HUES6 (cell line): ENCODE measurements at regions not wholly inside any gene's neighbourhood (a gene's known extent, or its start where the extent isn't known, plus 50 kb on each side); places are given as distances from the start of the nearest gene placed in this dataset.

ENCODE experiments used
- H3K27ac ChIP-seq: 2 replicates; pipeline ENCODE4 v1.7.0; 2013; ENCODE audit warnings: low read depth, mild to moderate bottlenecking, low read length, inconsistent platforms
- H3K27me3 ChIP-seq: 2 replicates; pipeline ENCODE4 v1.6.1; 2013; ENCODE audit warnings: low read length; ENCODE audit not compliant: control insufficient read depth, insufficient read depth
- H3K36me3 ChIP-seq: 2 replicates; pipeline ENCODE4 v1.6.1; 2013; ENCODE audit warnings: low read length; ENCODE audit not compliant: control insufficient read depth, insufficient read depth
- H3K4me1 ChIP-seq: 2 replicates; pipeline ENCODE4 v1.6.1; 2013; ENCODE audit warnings: low read length; ENCODE audit not compliant: control insufficient read depth, insufficient read depth
- H3K4me3 ChIP-seq: 2 replicates; pipeline ENCODE4 v1.5.1; 2013; ENCODE audit warnings: low read depth, low read length
- H3K9ac ChIP-seq: one replicate; pipeline ENCODE4 v1.6.1; 2013; ENCODE audit warnings: mild to moderate bottlenecking, low read length
- H3K9me3 ChIP-seq: 2 replicates; pipeline ENCODE4 v1.6.1; 2013; ENCODE audit warnings: low read depth, low read length; ENCODE audit not compliant: control insufficient read depth, insufficient read depth

DNA sequence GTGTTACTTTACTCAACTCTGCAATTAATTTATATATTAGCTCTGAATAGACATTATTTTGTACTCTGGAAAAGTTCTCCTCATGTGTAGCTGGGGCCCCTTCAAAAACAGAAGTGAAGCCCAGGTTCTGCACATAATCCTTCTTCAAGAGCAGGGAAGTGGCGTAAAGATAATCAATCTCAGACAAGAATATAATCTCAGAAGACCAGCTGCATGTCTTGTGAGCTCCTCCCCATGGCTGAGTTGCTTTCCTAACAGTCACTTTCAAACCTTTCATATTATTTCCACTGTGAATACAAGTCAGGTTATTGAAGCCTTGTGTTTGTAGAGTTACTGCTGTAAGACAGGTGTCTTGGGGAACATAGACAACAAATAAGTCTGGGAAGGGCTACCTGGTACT lies 691.9 kb downstream of the RFPL4B start:
- H3K9ac ChIP-seq = no peak overlapping the region
- no peaks in the 10 kb centered on the region for H3K27me3 ChIP-seq
- H3K4me3 ChIP-seq = no peak overlapping the region
- H3K4me1 ChIP-seq = no peaks in the 10 kb centered on the region
- H3K36me3 ChIP-seq = no peaks in the 10 kb centered on the region
- H3K27ac ChIP-seq = no peak overlapping the region
- H3K9me3 ChIP-seq = no peaks in the 10 kb centered on the region

DNA sequence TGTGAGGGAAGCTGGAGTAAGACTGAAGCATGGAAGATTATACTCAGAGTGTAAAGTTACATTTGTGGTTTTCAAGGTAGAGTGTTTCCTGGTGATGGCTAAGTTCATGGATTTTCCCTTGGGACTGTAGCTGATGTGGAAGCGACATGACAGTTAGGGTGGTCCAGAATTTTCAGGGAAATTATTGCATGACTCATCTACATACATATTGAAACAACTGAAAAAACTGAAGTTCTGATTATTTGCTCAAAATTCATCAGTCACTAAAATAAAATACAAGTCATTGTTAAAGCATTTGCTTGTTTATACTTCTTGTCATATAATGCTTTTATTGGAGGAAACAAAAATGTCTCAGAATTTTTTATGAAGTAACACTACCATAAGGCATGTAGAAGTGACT lies 700.0 kb downstream of the RFPL4B start:
- Histone ChIP-seq H3K27ac (no peak overlapping the region), H3K36me3 (no peaks in the 10 kb centered on the region), H3K4me3 (no peak overlapping the region), H3K4me1 (peaks cover 8% of the 10 kb centered on the region), H3K9ac (no peak overlapping the region), H3K9me3 (no peaks in the 10 kb centered on the region), H3K27me3 (no peaks in the 10 kb centered on the region)

DNA sequence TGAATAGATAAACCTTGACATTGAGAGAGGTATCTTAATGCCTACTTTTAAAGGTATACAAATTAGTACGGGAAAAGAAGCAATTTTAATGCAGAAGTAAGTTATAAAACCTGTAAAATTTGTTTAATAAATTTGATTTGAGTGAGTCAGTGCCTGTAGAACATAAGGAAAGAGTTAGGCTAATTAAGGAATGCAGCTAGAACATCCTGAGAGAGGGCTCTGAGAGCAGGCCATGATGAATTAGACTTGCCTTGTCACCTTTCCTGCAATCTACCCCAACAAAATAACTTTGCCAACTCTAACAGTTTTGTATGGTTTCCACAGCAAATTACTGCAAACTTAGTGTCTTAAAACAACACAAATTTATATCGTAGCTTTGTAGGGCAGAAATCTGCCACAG lies 700.8 kb downstream of the RFPL4B start:
- H3K4me3 ChIP-seq = no peak overlapping the region
- H3K27ac ChIP-seq = no peak overlapping the region

DNA sequence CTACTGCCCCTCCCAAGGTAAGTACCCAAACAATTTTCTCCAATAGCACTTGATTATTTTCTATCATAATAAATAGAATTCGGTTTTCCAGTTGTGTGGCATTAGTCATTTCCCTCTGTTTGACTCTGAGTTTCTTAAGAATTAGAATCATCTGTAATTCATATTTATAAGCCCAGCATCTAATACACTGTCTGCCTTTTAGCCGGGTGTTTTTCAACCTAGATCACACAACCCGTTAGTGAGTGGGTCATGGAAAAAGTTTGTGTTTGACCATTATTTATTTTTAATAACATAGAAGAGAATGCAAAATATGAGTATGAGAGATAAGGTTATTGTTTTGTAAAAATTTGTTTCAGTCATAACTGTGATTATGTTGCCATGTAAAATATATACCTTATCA lies 701.6 kb downstream of the RFPL4B start:
- peaks cover 8% of the 10 kb centered on the region for H3K4me1 ChIP-seq
- no peaks in the 10 kb centered on the region for H3K9me3 ChIP-seq
- no peak overlapping the region for H3K9ac ChIP-seq
- no peak overlapping the region for H3K4me3 ChIP-seq
- H3K27me3 ChIP-seq = no peaks in the 10 kb centered on the region
- no peak overlapping the region for H3K27ac ChIP-seq
- H3K36me3 ChIP-seq = no peaks in the 10 kb centered on the region

More for the DNA sequence above, 700.8 kb downstream of the RFPL4B start:
- Histone ChIP-seq H3K27me3 (no peaks in the 10 kb centered on the region), H3K9ac (no peak overlapping the region), H3K9me3 (no peaks in the 10 kb centered on the region), H3K4me1 (peaks cover 8% of the 10 kb centered on the region), H3K36me3 (no peaks in the 10 kb centered on the region)

DNA sequence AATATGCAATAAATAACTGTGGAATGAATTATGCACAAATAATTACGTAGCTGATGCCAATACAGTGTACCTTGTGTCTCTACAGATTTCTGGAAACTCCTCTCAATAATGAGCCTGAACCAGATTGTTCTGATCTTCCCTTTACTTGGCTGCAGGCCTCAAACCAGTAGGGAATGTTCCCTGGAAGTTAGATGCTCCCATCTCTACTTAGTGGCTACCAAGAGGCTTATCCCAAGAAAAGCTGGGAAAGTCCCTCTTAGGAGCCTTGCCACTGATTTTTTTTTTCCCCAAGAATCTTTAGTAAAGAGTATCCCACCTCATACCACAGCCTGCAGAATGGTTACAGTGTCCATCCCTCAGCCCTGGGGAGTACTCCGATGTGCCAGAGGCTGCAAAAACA lies 702.1 kb downstream of the RFPL4B start:
- Histone ChIP-seq H3K36me3 (no peaks in the 10 kb centered on the region), H3K27ac (no peak overlapping the region), H3K9ac (no peak overlapping the region), H3K4me3 (no peak overlapping the region), H3K4me1 (peaks cover 8% of the 10 kb centered on the region), H3K9me3 (no peaks in the 10 kb centered on the region), H3K27me3 (no peaks in the 10 kb centered on the region)

DNA sequence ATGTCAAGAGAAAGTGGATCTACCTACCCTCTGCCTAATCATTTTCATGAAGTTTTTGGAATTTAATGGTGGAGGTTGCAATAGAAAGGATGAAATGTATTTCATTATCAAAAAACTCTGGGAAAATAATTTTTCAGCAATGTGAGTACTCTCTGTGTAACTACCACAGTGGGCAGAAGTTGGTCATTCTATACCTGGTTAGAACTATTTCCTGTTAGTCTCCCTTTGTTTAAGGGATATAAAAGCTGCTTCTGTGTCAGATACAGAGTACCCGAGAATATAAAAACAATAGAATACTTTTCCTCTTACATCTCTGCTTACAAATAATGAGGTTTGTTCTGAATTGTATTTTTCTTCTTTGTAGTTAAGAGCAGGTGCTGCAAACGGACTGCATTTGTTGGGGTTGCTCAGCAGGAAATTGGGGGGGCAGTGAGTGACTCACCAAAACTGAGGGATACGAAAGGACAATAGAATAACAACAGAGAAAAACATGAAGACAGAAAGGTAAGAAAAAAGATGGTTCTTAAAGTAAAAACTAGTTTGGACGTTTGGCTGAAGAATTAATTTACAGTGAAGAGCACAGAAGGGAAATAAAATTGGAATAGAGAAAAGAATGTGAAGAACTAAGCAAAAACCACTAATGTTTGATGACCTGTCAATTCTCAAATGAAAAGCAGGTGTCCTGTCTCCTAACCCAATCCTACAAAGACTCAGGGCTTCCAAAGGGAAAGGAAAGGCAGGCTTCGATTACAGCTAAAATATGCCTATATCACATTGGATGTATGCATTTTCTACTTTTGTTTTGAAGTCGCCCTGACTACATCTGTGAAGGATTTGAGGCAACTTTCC lies 703.1 kb downstream of the RFPL4B start:
- no peaks in the 10 kb centered on the region for H3K36me3 ChIP-seq
- no peak overlapping the region for H3K4me3 ChIP-seq
- H3K4me1 ChIP-seq = peaks cover 8% of the 10 kb centered on the region
- H3K9me3 ChIP-seq = no peaks in the 10 kb centered on the region
- no peak overlapping the region for H3K9ac ChIP-seq
- H3K27ac ChIP-seq = no peak overlapping the region
- no peaks in the 10 kb centered on the region for H3K27me3 ChIP-seq

DNA sequence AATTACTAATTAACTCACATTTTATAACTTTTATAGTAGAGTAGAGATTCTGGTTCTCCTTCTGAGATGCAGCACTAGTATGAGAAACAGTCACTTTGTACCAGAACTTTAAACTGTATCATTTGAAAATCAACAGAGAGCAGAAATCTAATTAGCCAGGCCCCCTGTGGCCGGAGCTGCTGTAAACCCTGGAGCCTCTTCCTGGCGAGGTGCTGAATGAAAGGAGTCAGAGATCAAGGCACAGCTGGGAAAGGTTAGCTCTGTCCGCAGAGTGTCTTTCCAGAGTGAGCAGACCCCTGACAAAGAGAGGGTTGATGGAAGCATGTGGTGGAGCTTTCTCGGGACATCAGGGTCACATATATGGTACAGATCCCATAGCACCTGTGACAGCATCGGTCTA lies 703.8 kb downstream of the RFPL4B start:
- H3K27ac ChIP-seq = no peak overlapping the region
- H3K36me3 ChIP-seq = no peaks in the 10 kb centered on the region
- no peak overlapping the region for H3K9ac ChIP-seq
- H3K27me3 ChIP-seq = no peaks in the 10 kb centered on the region
- peaks cover 8% of the 10 kb centered on the region for H3K4me1 ChIP-seq
- peaks cover 3% of the 10 kb centered on the region; the same call in 1 of the 2 replicates for H3K9me3 ChIP-seq
- H3K4me3 ChIP-seq = no peak overlapping the region

DNA sequence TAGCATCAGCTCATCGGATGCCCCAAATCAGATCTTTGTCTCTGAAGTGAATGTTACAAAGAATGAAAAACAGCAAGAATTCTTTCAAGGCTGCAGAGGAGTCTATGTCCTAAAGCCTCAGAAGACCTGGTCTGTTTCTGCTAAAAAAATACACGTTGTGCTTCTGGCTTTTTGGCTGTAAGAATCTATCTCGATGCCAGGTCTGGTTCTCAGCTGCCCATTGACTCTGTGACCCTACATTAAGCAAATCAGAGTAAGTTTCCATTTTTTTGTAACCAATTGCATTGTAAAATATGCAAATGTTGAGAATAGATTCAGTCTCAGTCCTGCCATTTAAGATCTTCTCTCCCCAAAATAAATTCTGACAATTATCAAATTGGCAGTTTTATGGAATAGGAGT lies 705.4 kb downstream of the RFPL4B start:
- Histone ChIP-seq H3K36me3 (no peaks in the 10 kb centered on the region), H3K9me3 (peaks cover 3% of the 10 kb centered on the region; the same call in 1 of the 2 replicates), H3K27me3 (no peaks in the 10 kb centered on the region), H3K4me1 (peaks cover 8% of the 10 kb centered on the region), H3K27ac (no peak overlapping the region), H3K4me3 (no peak overlapping the region), H3K9ac (no peak overlapping the region)

DNA sequence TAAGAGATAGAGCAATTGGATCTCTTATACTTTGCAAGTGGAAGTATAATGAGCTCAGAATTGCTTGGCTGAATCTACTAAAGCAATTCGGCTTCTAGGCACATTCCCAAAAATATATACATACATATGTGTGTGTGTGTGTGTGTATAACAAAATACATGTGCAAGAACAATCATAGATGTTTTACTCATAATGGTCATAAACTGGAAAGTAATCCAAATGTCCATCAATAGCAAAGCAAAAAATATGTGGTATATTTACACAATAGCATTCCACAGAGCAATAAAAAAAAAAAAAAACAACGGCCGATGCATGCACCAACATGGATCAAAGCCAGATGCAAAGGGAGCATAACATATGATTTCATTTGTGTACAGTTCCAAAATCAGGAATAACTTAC lies 707.9 kb downstream of the RFPL4B start:
- Histone ChIP-seq H3K36me3 (no peaks in the 10 kb centered on the region), H3K27ac (no peak overlapping the region), H3K4me1 (peaks cover 6% of the 10 kb centered on the region), H3K9ac (no peak overlapping the region), H3K4me3 (no peak overlapping the region), H3K9me3 (peaks cover 3% of the 10 kb centered on the region; the same call in 1 of the 2 replicates), H3K27me3 (no peaks in the 10 kb centered on the region)

DNA sequence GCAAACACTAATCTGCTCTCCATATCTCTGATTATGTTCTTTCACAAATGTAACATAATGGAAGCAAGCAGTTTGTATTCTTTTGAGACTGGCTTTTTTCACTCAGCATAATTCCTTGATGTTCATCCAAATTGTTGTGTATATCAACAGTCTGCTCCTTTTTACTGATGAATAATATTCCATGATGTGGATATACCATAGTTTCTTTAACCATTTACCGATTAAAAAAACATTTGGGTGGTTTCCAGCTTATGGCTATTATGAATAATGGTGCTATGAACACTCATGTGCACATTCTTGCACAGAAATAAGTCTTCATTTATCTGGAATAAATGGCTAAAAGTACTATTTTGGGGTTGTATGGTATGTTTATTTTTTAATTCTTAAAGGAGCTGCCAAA lies 708.9 kb downstream of the RFPL4B start:
- no peaks in the 10 kb centered on the region for H3K27me3 ChIP-seq
- H3K9me3 ChIP-seq = peaks cover 3% of the 10 kb centered on the region; the same call in 1 of the 2 replicates
- no peak overlapping the region for H3K9ac ChIP-seq
- no peaks in the 10 kb centered on the region; the same call in 1 of the 2 replicates for H3K4me1 ChIP-seq
- H3K36me3 ChIP-seq = no peaks in the 10 kb centered on the region
- H3K27ac ChIP-seq = no peak overlapping the region
- no peak overlapping the region for H3K4me3 ChIP-seq

DNA sequence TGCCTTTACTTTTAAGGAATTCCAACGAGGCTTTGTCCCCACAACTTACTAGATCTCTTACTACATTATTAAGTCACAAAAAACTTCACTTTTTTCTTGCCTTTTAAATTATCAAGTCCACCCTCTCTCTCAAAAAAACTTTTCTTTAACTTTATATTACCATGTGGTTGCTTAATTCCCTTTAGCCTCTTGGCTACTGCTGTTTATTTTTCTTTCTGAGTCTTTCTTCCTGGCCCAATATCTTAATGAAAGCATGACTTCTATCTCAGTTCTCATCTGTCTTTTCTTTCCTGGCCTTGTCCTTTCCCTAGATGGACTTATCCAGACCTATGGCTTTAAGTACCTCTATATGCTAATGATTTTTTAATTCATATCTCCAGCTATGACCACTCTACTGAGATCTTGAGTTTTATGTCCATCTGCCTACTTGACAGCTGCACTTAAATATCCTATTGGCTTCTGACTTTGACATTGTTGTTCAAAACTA lies 710.5 kb downstream of the RFPL4B start:
- Histone ChIP-seq H3K4me1 (no peaks in the 10 kb centered on the region), H3K9ac (no peak overlapping the region), H3K9me3 (peaks cover 3% of the 10 kb centered on the region; the same call in 1 of the 2 replicates), H3K27me3 (no peaks in the 10 kb centered on the region), H3K36me3 (no peaks in the 10 kb centered on the region), H3K4me3 (no peak overlapping the region), H3K27ac (no peak overlapping the region)
